GM12873 (cell line): ENCODE measurements at regions not wholly inside any gene's neighbourhood (a gene's known extent, or its start where the extent isn't known, plus 50 kb on each side); places are given as distances from the start of the nearest gene placed in this dataset.

Experiments used
- CTCF ChIP-seq: IDR thresholded peaks from 2 replicates; pipeline ENCODE4 v1.5.1; 2012; ENCODE audit warnings: low read depth, mild to moderate bottlenecking, moderate library complexity, low read length, control low read depth; ENCODE audit not compliant: insufficient read depth; ENCODE audit errors: missing control alignments

DNA sequence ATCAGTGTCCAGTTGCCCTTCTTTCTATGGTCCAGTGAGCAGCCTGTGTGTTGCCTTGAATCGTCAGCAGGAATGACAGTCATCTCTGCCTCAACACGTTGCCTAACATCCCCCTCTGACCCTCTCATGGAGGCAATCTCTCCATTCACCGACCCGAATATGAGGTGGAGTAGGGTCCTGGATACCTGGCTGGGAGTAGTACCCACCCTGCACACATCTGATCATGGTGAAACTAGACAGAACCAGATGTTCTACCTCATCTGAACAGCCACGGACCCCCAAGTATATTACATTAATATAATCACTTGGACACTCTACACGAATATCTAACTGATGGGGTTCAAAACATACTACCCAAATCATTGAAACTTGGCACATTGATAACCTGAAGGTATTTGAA, 77.0 kb upstream of the COL21A1 start:
- TF ChIP-seq CTCF, result no peak

GRCh38 chr6:56318851-56319250, 71.5 kb upstream of the COL21A1 start:
- TF ChIP-seq CTCF, result no peak

DNA sequence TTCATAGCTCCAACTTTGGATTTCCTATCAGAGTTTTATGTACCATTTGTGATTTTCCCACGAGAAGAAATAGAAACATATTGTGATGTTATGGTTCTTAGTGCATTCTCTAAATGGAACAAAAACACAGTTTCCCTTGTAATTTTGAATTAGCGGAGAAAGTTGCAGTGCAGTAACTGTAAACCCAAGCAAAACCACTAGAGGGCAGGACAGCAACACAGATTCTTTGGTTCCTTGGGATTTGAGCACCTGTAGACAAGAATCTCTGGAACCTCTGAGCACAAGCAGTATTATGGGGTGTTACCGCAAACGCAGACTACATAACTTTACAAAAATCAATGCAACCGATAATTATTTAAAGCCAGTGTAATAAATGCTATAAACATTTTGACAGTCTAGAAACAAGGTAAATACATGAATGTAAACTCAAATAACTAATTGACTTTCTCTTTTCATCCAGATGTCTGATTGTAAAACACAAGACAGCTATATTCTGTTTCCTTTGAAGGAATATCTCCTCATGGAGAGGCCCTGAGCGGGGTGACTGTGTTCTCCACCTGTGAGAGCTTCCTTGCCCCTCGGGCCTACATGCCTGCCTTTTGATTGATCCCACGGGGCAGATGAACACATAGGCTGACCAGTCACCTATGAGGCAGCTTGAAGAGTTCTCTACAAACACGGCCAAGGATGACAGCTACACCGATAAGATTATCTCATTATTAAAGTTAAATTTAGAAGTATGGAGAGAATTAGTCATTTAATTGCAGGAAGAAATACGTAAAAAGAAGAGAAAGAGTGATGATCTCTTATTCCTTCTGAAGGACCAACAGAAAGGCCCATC, 67.5 kb upstream of the COL21A1 start:
- TF ChIP-seq CTCF, result peak; percentile 78

DNA sequence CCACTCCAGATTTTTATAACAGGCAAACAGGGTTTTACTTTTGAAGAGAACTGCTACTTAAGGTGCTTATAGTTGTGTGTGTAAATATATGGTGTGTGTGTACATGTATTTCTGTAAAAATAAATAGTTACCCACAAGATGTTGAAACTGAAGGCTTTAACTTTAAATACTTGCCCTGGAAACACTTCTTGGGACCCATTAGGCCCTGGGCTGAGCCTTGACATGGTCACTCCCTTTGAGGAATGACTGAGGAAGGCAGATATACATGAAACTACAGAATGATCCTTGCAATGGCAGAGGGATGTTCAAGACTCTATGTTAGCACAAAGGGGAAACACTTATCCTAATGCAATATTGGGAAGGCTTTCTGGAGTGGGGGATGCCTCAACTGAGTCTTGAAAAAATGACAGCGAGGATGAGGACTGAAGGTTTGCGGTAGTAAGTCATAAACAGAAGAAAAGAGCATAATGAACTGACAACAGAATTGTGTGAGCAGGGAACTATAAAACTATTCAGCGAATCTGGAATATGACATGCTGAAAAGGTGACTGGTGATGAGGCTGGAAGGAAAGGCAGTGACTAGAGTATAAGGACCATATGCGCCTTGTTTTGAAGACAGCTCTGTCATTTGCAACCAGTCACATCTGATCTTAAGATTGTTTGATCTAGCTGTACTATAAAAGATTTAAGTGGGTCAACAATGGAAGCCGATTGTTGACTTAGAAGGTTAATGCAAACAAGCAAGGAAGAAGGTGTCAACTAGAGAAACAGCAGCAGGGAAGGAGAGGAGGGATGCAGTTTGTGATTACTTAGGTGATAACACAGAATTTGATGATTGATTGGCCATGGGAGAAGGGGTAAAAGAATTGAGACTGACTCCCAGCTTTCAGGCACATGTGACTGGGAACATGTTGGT, 64.4 kb upstream of the COL21A1 start:
- no peak for TF ChIP-seq CTCF

DNA sequence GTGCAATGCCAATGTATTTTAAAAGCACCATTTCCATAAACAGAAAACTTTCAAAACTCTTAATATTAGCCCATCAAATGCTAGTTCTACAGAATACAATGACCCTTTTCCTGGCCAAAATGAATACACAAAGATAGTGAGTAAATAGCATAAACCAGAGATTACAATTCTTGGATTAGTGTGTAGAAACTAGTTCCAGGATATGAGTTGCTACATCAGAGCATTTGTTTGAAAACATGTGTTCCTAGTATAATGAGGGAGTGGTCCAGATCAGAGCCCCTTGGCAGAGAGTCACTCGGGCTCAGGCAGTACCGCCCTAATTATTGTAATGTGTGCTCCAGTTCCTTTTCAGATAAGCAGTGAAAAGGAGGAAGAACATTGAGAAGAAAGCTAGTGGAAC, 63.7 kb upstream of the COL21A1 start:
- no peak for TF ChIP-seq CTCF

GRCh38 chr6:56310241-56310640, 62.9 kb upstream of the COL21A1 start:
- TF ChIP-seq CTCF, result no peak

DNA sequence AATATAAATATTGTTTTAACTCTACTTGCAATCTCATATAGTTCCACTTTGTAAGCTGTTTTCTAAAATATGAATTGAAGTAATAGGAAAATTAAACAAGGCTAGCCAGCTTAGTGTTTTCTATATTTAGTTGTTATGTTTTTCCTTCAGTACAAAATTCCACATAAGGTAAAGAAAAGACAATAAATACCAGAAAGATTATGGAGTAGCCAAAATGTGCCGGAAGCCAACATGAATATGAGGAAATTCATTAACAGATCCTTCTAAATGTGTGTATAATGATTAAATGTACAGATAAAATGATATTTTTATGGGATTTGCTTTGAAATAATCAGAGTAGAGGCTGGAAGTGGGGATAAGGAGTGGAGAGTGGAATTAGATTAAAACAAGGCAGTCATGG, 52.5 kb upstream of the COL21A1 start:
- no peak for TF ChIP-seq CTCF
